HG02763 (cell line): ENCODE measurements at regions not wholly inside any gene's neighbourhood (a gene's known extent, or its start where the extent isn't known, plus 50 kb on each side); places are given as distances from the start of the nearest gene placed in this dataset.
A peak's percentile ranks its signal among the peaks of the same experiment; 100 is the strongest.

Experiments
- ATAC-seq: cut with Tn5 transposase; IDR thresholded peaks from one replicate; pipeline ENCODE4 v1.9.1; 2021; ENCODE audit warnings: mild to moderate bottlenecking, moderate library complexity; ENCODE audit not compliant: unreplicated experiment

GRCh38 chr1:239436286-239436685, 49.9 kb downstream of the CHRM3 start:
- ATAC-seq: no peak

GRCh38 chr1:239437822-239438221, 51.5 kb downstream of the CHRM3 start:
- ATAC-seq: no peak

- ATAC-seq: no peak
Measured at GRCh38 chr1:239438891-239439290, 52.5 kb downstream of the CHRM3 start.

GRCh38 chr1:239443361-239443760, 57.0 kb downstream of the CHRM3 start:
- no peak for ATAC-seq

- ATAC-seq: no peak
Measured at GRCh38 chr1:239446611-239447010, 60.2 kb downstream of the CHRM3 start.

DNA sequence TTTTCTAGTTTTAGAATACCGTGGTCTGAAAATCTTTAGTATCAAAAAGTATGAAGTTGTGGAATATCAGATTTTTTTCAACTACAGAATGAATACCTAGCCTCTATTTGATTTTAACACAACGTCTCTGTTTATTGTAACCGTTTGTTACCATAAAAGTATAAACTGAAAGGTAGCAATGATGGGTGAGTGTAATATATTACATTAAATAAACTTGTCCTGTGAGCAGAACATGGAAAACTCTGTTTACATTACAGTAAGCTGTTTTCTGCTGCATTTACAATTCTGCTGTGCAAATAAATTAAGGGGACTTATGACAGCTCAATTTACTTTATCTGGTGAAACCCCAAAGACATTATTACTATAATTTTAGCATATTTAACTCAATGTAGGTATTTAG, 62.5 kb downstream of the CHRM3 start:
- no peak for ATAC-seq

- ATAC-seq: no peak
Measured at GRCh38 chr1:239455743-239456142, 69.4 kb downstream of the CHRM3 start.

- no peak for ATAC-seq
Measured at GRCh38 chr1:239456788-239457187, 70.4 kb downstream of the CHRM3 start.

DNA sequence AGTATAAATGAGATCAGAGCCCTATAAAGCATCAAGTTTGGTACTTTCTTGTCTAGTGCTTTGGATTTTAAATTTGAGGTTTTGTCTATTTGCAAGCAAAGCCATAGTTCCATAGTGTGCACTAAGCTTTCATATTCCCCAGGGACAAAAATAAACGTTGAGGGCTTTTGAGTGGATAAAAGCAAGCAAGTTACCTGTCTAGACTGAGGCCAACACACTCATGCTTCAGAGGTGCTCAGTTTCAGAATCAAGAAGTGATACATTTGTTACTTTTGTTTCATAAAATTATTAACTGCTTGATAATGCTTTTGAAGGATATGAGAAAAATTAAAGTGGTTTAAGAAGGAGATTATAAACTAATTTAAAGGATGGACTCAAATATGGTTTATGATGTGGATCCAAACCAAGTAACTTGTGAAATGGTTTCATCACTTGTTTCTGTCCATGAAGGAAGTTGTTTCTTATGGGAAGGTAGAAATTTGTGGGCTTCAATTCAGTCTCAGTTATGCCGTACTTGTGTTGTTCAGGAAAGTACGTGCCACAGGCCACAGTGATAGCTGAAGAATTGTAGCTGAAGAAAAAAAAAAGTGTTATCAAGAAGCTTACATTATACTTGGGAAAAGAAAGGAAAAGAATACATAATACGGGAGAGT, 71.2 kb downstream of the CHRM3 start:
- peak; percentile 40 for ATAC-seq

GRCh38 chr1:239458144-239458500, 71.8 kb downstream of the CHRM3 start:
- ATAC-seq: peak; percentile 49

DNA sequence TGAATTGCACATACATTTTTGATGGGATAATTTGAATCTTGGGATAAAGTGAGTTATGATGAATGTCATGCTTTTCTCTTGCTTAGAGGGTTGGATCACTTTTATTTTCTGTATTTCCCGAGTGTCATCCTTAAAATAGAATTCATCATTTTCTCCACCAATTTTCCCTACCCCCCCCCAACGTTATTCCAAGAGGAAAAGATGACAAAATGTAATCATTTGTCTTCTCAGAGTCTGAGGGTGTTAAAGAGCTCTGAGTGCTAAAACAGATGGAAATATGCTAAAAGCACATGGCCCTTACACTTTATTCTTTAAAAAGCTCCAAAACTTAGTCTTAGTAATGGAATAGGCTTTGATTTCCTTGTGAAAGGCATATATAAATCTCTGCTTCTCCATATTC, 81.4 kb downstream of the CHRM3 start:
- ATAC-seq: no peak

DNA sequence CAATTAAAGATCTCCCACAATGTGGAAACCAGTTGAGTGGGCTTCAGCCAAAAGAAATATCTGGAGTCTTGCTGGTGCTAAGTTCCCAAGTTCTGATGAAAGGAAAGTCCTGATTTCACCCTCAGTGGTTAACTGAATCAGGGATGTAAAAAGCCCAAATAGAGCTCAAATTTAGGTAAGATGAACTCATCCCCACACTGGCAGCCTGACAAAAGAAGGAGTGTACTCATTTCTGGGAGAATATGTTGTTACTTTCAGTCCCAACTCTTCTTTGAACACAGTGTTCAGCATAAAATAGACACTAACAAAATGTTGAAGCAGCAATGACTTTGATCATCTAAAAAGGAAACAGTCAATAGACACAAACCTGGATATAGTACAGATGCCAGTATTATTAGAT, 91.7 kb downstream of the CHRM3 start:
- no peak for ATAC-seq

DNA sequence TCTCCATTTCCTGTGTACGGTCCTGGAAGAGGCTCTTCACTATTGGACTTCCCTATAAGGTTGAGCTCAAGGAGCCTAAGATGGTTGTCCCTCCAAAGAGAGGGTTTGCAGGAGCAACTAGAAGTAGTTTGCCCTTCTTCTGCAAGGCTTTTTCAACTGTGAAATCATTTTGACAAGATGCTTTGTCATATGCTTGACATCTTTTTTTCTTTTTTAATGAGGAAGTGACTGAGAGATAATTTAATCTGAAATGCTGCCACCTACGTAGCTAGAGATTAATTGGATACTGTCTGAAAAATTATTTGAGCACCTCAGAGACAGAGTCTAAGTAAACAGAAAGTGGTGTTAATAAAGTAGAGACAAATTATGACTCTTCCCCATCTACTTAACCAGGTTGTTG, 97.0 kb downstream of the CHRM3 start:
- ATAC-seq: no peak

DNA sequence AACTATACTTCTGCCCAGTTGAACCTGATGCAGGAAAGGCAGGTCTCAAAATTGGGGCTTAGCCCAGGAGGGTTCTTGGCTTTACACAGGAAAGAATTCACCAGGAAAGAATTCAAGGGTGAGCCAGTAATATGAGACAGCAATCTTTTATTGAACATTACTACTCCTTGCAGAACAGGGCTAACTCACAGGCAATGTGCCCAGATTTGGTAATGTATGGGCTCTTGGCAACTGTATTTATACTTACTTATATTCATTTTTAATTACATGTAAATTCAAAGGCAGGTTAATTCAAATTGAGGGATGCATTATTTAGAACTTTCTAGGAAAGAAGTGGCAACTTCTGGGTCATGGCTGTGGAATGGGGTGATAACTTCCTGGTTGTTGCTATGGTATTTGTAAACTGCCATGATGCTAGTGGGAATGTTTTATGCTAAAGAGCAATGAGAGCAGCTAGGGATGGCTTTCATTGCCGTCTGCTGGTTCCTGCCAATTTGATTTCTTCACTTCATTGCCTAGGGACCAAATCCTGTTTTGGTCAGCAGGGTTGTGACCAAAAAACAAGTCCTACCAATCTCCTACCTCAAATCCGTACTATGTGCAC, 107.5 kb downstream of the CHRM3 start:
- no peak for ATAC-seq

DNA sequence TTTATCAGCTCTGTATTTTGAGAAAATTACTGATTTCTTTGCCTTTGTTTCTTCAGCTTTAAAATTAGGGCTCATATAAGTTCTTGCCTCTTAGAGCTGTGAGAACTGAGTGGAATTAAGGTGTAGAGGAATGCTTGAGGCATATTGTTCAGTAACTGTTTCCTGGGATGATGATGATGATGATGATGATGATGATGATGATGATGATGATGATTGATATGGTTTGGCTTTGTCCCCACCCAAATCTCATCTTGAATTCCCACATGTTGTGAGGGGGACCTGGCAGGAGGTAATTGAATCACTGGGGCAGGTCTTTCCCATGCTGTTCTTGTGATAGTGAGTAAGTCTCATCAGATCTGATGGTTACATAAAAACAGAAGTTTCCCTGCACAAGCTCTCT, 118.7 kb downstream of the CHRM3 start:
- ATAC-seq: no peak

GRCh38 chr1:239507826-239508225, 121.5 kb downstream of the CHRM3 start:
- ATAC-seq: no peak

- no peak for ATAC-seq
Measured at GRCh38 chr1:239511875-239512274, 125.5 kb downstream of the CHRM3 start.

DNA sequence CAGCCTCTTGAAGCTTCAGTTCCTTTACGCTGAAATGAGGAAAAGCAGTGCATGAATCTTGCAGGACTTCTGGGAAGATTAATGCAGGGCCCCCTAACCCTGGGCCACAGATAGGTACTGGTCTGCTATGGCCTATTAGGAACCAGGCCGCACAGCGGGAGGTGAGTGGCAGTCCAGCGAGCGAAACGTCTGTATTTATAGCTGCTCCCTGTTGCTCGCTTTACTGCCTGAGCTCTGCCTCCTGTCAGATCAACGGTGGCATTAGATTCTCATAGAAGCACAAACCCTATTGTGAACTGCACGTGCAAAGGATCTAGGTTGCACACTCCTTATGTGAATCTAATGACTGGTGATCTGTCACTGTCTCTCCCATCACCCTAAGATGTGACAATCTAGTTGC, 130.2 kb downstream of the CHRM3 start:
- no peak for ATAC-seq

DNA sequence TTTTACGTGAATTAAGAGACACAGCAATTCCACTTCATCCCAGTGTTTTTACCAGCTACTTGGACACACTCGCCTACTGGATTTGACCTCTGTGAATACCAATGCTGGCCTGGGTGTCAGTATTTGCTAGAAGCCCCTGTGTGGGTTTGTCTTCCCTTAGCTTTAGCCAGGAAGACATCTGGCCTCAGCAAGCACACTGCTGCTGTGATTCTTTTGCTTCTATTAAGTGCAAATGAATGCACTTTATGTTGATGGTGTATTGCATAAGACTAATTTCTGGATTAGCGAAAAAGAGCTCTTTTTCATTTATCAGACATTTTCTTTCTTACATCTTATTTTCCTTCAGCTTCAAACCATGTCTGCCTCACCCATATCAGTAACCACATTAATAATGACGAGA, 140.0 kb downstream of the CHRM3 start:
- no peak for ATAC-seq

DNA sequence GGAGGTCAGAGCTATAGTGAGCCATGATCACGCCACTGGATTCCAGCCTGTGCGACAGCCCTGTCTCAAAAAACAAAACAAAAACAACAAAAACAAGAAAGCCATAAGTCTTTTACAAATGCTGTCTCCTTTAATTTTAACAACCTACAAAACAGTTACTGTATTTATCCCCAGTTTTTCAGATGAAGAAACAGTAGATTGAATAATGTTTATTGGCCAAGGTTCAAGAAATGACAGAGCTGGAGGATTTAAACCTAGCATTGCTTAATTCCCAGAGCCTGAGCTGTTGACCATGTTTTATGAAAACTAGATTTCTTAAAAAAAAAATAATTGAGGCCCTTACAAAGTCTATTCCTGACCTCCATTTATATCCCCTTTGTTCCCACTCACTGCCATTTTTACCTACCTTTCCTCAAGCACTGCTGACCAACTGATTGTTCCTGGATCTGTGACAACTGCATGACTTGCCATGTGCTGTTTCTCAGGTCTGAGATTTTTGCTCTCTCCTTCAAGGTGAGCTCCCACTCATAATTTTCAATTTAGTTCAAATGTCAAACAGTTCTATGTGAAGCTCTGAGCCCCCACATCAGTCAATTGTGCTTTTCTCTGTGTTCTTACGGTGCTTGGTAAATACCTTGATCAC, 140.8 kb downstream of the CHRM3 start:
- ATAC-seq: no peak

DNA sequence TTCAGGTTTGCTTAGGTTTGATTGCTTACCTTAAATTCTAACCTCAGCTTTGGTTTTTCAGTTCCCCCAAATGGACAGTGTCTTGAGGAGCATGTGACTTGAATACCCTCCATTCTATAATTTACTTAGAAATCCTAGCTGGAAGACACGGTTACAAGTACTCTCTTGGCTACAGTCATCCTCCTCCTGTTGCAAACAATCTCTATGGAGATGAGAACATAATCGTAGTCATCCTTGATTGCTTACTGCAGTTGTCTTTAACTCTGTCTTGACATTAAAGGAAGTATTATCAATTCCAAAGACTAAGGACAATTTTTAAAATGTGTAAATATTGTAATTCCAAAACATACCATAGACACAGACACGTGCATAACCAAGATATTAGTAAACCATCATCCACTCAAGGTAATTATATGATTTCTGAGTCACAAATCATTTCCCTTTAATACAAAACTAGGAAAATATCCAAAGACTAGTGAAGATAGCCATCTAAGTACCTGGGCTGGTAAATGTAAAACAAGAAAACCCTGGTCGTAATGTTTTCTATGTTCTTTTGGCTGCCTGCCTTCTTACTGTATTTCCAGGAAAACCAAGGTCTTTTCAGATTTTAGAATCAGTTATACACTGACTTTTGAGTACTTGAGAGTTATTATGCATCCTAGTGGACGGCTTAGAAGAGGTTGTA, 149.9 kb downstream of the CHRM3 start:
- ATAC-seq: no peak

- no peak for ATAC-seq
Measured at GRCh38 chr1:239537795-239538194, 151.4 kb downstream of the CHRM3 start.
